ENCODE measurements at regions not wholly inside any gene's neighbourhood (a gene's known extent, or its start where the extent isn't known, plus 50 kb on each side); places are given as distances from the start of the nearest gene placed in this dataset.

DNA sequence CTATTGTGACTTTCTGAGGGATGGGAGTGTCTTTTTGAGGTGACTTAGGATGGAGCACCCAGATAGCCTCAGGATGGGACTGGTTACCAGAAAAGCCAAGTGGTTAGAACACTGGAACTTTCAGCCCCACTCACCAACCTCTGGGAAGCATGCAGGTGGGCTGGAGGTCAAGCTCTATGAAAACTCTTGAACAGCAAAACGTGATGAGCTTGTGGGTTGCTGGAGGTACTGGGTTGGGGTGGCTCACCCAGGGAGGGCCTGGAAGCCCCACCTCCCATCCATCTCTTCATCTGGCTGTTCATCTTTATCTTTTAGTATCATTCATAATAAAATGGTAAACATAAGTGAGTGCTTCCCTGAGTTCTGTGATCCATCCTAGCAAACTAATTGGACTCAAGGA, 216.4 kb downstream of the SPP2 start:
- no peaks in the 10 kb centered on the region for H3K9me3 Mint-ChIP-seq
- no peaks in the 10 kb centered on the region for H3K36me3 Mint-ChIP-seq (ENCODE audit: insufficient read depth)
- DNase-seq (no peak), ATAC-seq (no peak)
- no peaks in the 10 kb centered on the region for H3K27me3 Mint-ChIP-seq (ENCODE audit: low read depth)
- peaks cover 17% of the 10 kb centered on the region for H3K4me1 Mint-ChIP-seq (ENCODE audit: low read depth)
- H3K4me3 Mint-ChIP-seq = no peak overlapping the region

DNA sequence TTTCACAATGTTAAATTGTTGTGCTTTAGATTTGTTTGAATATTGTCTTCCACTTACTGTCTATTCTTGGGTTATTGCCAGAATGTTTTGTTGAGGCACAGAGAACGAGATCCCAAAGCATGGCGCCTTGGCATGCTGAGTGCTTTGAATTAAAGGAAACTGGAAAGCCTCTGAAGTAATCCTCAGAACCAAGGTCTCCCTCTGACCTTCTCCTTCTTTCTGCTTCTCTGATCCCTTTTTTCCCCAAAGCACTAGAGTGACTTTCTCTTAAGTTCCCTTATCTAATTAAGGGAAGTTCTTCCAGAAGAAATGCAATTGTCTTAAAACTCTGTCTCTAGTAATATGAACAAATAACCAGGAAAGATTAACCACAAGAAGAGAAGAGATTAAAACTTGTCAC, 214.7 kb downstream of the SPP2 start:
- H3K4me3 Mint-ChIP-seq = no peak overlapping the region
- ATAC-seq (no peak), DNase-seq (no peak)
- H3K36me3 Mint-ChIP-seq (ENCODE audit: insufficient read depth) = no peaks in the 10 kb centered on the region
- no peaks in the 10 kb centered on the region for H3K27me3 Mint-ChIP-seq (ENCODE audit: low read depth)
- no peaks in the 10 kb centered on the region for H3K9me3 Mint-ChIP-seq
- H3K4me1 Mint-ChIP-seq (ENCODE audit: low read depth) = peaks cover 12% of the 10 kb centered on the region

DNA sequence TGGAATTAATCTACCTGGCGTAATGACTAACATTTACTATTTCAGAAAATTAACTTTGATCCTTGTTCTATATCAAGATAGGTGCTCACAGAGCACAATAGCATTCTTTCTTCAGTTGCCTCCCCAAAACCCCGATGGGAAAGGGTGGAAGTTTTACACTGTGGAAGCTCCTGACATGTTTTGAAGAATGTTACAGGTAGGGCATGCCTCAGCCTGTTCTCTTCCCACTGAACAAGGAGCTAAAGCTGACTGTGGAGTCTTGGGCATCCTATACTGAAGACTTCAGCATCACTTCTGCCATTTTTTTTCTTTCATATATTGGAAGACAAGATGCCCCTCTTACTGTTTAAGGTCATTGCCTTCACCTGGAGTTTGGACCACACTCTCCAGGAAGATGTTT, 211.2 kb downstream of the SPP2 start:
- Mint-ChIP-seq H3K4me3 (no peak overlapping the region), H3K4me1 (ENCODE audit: low read depth) (peaks cover 15% of the 10 kb centered on the region), H3K27me3 (ENCODE audit: low read depth) (no peaks in the 10 kb centered on the region), H3K36me3 (ENCODE audit: insufficient read depth) (no peaks in the 10 kb centered on the region), H3K9me3 (no peaks in the 10 kb centered on the region)
- ATAC-seq (no peak), DNase-seq (no peak)

DNA sequence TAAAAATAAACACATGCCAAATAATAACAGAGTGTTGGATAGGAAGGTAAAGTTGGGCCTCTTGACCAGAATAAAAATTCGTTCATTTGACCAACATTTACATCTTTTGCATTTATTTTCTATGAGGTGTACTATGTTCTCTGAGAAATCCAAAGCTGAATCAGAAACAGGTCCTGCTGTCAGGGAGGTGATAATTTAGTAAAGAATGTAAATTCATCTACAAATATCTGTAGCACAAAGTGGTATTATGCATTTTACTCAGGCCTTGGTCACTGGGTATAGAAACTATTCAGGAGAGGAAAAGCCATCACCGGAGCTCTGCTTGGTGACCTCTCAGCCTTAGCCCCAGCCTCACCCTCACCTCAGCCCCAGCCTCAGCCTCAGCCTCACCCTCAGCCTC, 208.9 kb downstream of the SPP2 start:
- DNase-seq (no peak), ATAC-seq (no peak)
- H3K36me3 Mint-ChIP-seq (ENCODE audit: insufficient read depth) = no peaks in the 10 kb centered on the region
- H3K9me3 Mint-ChIP-seq = no peaks in the 10 kb centered on the region
- H3K27me3 Mint-ChIP-seq (ENCODE audit: low read depth) = no peaks in the 10 kb centered on the region
- no peak overlapping the region for H3K4me3 Mint-ChIP-seq
- H3K4me1 Mint-ChIP-seq (ENCODE audit: low read depth) = peaks cover 17% of the 10 kb centered on the region

DNA sequence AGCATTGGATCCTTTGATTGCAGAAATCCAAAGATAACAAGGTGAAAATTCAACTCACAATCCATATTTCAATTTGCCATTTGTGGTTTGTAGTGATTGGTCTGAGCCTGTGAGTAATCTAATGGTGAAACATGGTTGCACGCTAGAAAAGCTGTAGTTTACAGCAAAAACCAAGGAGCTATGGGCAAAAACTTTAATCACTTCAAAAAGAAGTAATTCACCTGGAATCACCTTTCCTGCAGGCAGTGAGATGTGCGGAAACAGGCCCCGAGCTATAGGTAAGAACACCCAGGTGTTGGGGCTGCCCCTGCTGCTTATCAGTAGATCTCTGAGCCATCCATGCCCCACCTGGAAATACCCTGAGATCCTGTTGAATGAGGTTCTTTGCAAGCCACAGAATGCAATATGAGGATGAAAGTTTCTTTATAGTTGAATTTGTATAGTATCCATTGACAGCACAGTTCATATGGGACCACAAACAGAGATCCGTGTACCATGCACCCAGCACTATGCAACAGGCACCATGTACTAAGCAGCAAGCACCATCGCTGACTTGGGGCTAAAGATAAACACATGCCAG, 208.2 kb downstream of the SPP2 start:
- no peak for DNase-seq
- peaks cover 17% of the 10 kb centered on the region for H3K4me1 Mint-ChIP-seq (ENCODE audit: low read depth)

DNA sequence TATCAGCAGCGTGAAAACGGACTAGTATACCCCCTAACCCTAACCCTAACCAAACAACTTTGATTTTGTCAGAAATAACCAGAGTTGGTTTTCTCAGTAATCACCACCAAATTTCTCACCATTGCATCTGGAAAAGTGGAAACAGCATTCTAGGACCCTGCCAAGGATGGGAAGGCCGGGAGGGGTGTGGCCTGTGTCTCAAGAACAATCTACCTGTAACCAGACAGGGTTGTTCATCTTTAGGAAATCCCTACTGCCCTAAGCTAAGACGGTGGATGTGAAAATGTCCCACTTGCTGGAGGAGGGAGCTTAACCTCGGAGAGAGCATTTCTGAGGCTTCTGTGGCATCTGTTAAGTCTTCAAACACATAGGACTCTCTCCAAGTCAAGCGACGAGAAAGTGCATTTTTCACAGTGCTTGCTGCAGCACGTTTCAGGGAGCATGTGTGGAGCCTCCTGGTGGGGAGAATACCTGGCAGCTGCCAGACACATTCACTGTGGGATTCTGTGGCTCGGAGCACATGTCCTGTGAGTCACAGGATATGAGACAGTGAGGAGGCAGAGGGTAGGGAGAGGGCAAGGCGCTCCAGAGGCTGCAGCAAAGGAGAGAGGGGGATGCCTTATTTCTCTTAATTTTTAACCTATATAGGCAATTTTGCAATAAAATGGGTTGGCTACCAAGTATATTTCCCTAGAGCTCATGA, 207.5 kb downstream of the SPP2 start:
- ATAC-seq = peak; percentile 89 to 91
- DNase-seq = peak; percentile 10

More for the DNA sequence above, 208.2 kb downstream of the SPP2 start:
- no peaks in the 10 kb centered on the region for H3K9me3 Mint-ChIP-seq
- H3K4me3 Mint-ChIP-seq = no peak overlapping the region
- no peaks in the 10 kb centered on the region for H3K27me3 Mint-ChIP-seq (ENCODE audit: low read depth)
- peak; percentile 27 to 43 for ATAC-seq
- no peaks in the 10 kb centered on the region for H3K36me3 Mint-ChIP-seq (ENCODE audit: insufficient read depth)

DNA sequence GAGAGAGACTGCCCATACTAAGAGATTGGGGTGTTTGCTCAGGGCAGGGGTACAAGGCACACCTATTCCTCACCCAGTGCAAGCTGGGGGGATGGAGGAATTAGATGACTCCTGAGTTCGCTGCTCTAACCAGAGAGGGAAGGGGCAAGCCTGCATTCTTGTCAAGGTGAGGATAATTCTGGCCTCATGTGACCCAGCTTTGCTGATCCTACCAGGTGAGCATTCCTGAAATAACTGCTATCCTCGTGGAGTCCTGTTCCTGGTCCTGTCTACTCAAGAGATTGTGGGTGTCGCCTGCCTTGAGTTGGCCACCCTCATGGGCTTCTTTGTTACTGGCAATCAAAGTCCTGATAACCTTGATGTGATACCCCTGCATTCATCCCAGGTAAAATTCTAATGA, 206.0 kb downstream of the SPP2 start:
- DNase-seq = no peak
- no peak for ATAC-seq
- peaks cover 17% of the 10 kb centered on the region for H3K4me1 Mint-ChIP-seq (ENCODE audit: low read depth)
- no peaks in the 10 kb centered on the region for H3K36me3 Mint-ChIP-seq (ENCODE audit: insufficient read depth)
- H3K9me3 Mint-ChIP-seq = no peaks in the 10 kb centered on the region
- H3K4me3 Mint-ChIP-seq = no peak overlapping the region
- H3K27me3 Mint-ChIP-seq (ENCODE audit: low read depth) = no peaks in the 10 kb centered on the region

More for the DNA sequence above, 207.5 kb downstream of the SPP2 start:
- no peaks in the 10 kb centered on the region for H3K36me3 Mint-ChIP-seq (ENCODE audit: insufficient read depth)
- no peak overlapping the region for H3K4me3 Mint-ChIP-seq
- no peaks in the 10 kb centered on the region for H3K9me3 Mint-ChIP-seq
- H3K4me1 Mint-ChIP-seq (ENCODE audit: low read depth) = peaks cover 17% of the 10 kb centered on the region
- no peaks in the 10 kb centered on the region for H3K27me3 Mint-ChIP-seq (ENCODE audit: low read depth)

DNA sequence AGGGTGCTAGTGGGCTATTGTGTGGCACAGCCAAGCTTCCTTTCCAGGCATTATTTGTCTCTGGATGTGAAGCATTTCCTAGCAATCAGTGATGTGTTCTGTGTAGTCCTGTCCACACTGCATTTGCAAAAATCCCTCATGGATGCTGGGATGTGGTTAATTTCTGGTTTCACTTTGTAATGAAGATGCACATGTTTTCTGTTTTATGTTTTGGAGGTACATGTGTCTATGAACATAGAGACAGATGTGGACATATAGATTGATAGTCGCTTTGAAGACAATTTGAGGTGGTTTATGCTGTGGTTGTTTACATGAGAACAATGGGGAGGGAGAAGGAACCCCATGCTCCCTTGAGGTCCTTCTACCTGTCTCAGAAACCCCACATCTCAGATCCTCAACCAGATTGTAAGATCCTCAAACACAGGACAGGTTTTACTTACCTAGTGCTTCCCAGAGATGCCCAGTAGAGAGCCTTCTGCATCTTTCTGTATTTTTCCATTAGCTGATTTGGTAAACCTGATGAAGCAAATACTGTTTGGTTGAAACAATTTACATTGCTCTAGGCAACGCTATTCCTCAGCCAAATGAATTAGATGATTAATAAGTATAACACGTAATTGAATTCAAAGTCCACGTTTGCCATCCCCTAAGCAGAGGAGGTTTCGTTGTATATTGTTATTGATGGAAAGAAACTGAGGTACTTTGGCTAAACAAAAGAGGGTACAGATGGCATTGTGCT, 204.4 kb downstream of the SPP2 start:
- no peaks in the 10 kb centered on the region for H3K27me3 Mint-ChIP-seq (ENCODE audit: low read depth)
- H3K36me3 Mint-ChIP-seq (ENCODE audit: insufficient read depth) = no peaks in the 10 kb centered on the region
- H3K4me1 Mint-ChIP-seq (ENCODE audit: low read depth) = peaks cover 17% of the 10 kb centered on the region
- H3K4me3 Mint-ChIP-seq = no peak overlapping the region
- DNase-seq (no peak), ATAC-seq (no peak)
- H3K9me3 Mint-ChIP-seq = no peaks in the 10 kb centered on the region

DNA sequence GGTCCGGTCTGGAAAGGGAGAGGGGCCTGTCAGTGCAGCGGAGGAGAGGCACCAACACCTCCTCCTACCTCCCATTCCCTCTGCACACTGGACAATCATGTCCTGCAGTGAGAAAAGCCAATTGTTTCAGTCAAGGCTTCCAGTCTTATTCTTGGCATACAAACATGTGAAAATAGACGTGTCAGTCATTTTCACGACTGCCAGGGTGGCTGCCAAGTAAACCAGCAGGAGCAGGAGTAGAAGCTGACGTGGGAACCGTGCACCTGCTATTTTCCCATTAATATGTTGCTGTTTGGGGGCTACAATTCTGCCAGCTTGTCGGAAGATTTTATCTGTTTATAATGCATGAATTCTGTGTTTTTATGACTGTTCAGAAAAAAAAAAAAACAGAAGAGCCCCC, 202.3 kb downstream of the SPP2 start:
- H3K9me3 Mint-ChIP-seq = no peaks in the 10 kb centered on the region
- H3K4me3 Mint-ChIP-seq = no peak overlapping the region
- no peak for DNase-seq
- H3K27me3 Mint-ChIP-seq (ENCODE audit: low read depth) = no peaks in the 10 kb centered on the region
- peaks cover 6% of the 10 kb centered on the region for H3K4me1 Mint-ChIP-seq (ENCODE audit: low read depth)
- no peaks in the 10 kb centered on the region for H3K36me3 Mint-ChIP-seq (ENCODE audit: insufficient read depth)
- no peak for ATAC-seq

DNA sequence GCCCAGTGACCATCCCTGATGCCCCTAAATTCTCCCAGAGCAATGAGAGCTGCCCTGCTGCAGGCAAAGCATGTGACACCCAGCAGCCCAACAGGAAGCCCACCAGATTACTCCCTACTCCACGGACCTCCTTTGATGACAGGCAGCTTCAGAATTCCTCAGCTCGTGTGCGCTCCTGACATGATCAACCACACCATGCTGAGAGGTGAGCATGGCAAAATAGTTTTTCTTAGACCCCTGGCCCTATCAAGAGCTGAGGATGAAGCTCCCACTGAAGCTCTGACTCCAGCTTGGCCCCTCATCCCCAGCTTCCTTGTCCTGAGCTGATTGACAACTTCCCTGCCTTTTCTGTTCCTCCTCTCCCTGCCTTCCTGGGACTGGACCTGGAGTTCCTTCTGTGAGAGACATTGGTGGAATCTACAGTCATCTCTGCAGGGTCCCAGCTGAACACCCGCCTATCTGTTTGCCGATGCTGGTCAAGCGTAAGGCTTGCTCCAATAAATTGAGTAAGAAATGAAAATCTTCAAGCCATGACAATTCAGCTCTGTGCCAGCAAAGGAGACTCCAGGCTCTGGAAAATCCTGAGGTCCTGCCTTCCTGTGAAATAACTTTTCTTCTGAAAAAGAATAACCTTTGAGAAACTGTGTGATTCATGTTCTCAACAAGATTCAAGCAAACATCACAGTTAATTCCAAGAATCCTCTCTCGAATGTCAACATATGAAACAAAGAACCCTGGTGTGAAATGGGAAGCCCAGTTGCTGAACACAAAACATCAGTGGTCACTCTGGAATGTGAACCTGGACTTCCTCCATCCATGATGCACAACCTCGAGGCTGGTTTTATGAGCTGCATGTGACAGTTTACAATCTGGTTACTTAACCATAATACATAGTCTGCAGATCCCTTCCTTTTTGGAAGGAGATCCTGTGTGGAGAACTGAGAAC, 201.1 kb downstream of the SPP2 start:
- Mint-ChIP-seq H3K9me3 (no peaks in the 10 kb centered on the region), H3K27me3 (ENCODE audit: low read depth) (no peaks in the 10 kb centered on the region), H3K36me3 (ENCODE audit: insufficient read depth) (no peaks in the 10 kb centered on the region), H3K4me1 (ENCODE audit: low read depth) (peaks cover 4% of the 10 kb centered on the region), H3K4me3 (no peak overlapping the region)
- ATAC-seq = no peak
- DNase-seq = no peak

DNA sequence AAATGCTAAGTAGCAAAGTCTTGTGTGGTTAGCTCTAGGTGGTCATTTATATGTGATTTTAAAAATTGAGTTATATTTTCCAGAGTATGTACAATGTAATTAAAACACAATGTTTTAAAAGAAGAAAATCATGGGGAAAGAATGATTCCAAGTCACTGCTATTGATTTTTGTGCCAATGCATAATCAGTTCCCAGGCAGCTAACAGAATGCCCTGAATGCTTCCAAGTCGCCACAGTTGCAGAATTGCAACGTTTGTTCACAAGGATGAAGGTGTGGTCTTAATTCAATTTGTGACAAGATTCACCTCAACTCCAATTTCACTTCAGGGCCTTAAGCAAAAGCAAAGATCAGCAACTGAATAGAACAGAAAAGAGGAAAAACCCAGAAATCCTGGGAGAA, 200.4 kb downstream of the SPP2 start:
- peaks cover 4% of the 10 kb centered on the region for H3K4me1 Mint-ChIP-seq (ENCODE audit: low read depth)
- DNase-seq = no peak
- H3K4me3 Mint-ChIP-seq = no peak overlapping the region
- no peak for ATAC-seq
- H3K9me3 Mint-ChIP-seq = no peaks in the 10 kb centered on the region
- no peaks in the 10 kb centered on the region for H3K27me3 Mint-ChIP-seq (ENCODE audit: low read depth)
- H3K36me3 Mint-ChIP-seq (ENCODE audit: insufficient read depth) = no peaks in the 10 kb centered on the region

DNA sequence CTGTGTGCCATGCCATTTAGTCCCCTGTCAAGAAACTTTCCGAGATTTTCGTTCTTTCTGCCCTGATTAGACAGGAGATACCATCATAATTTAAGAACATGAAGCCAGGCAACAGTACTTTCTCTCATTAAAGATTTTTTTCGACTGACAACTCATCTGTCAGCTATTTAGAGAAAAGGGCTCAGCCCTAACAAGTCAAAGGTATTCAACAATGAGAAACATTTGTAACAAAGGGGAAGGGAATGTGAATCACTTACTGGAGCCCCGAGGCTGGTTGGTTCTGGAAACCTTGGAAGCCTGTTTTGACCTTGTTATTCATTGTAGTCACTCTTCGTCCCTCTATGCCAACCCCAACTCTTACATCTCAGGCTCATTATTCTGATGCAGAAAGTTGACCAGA, 199.4 kb downstream of the SPP2 start:
- no peak overlapping the region for H3K4me3 Mint-ChIP-seq
- peaks cover 4% of the 10 kb centered on the region for H3K4me1 Mint-ChIP-seq (ENCODE audit: low read depth)
- DNase-seq = no peak

DNA sequence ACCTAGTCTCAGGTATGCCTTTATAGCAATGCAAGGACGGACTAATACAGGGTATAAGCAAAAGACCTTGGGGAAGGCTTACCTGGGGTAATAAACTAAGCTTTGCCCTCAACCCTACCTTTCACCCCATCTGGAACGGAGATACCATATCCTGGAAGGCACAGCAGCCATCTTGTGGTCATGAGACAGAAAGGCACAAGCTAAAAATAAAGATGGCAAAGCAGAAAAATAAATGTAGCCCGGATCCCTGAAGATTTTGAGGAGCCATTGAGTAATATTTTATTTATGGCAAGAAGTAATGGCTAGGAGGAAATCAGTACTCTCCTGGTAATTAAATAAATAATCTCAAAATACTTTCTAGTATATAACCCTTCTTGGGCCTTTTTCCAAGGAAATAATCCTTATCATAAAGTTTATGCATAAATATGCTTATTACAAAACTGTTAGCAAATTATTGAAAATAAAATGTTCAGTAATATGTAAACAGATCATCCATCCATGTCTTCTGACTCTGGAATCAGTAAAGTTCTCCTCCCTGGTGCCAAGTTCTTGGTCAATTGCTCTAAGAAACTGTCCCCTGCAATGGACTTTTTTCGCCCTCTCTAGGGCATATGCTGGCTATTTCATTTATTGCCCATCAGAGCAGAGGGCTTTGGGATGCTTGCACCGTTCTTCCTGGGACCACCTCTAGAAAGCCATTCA, 198.7 kb downstream of the SPP2 start:
- no peaks in the 10 kb centered on the region for H3K9me3 Mint-ChIP-seq
- peaks cover 5% of the 10 kb centered on the region for H3K4me1 Mint-ChIP-seq (ENCODE audit: low read depth)
- H3K36me3 Mint-ChIP-seq (ENCODE audit: insufficient read depth) = no peaks in the 10 kb centered on the region
- ATAC-seq (no peak), DNase-seq (no peak)
- H3K27me3 Mint-ChIP-seq (ENCODE audit: low read depth) = no peaks in the 10 kb centered on the region
- no peak overlapping the region for H3K4me3 Mint-ChIP-seq

More for the DNA sequence above, 199.4 kb downstream of the SPP2 start:
- no peaks in the 10 kb centered on the region for H3K36me3 Mint-ChIP-seq (ENCODE audit: insufficient read depth)
- ATAC-seq = no peak
- H3K9me3 Mint-ChIP-seq = no peaks in the 10 kb centered on the region
- H3K27me3 Mint-ChIP-seq (ENCODE audit: low read depth) = no peaks in the 10 kb centered on the region

Data from activated T-cell treated with anti-CD3 and anti-CD28 coated beads, Interleukin-2, amount 50 U/mL, for 4 hours (primary cell).